IMR-90 (cell line): ENCODE measurements at regions not wholly inside any gene's neighbourhood (a gene's known extent, or its start where the extent isn't known, plus 50 kb on each side); places are given as distances from the start of the nearest gene placed in this dataset.

ENCODE experiments used
- ATAC-seq: fragments of 200-7000 bp; cut with Tn5 transposase; 2 replicates; pipeline ENCODE4 v1.9.1; 2020; ENCODE audit warnings: low read depth, mild to moderate bottlenecking, moderate library complexity
- BruUV-seq: library from RNA; stranded (reverse); fragments of 400-500 nt; replicated peaks from 2 replicates; lab custom pipeline; 2021; lab: Mats Ljungman, UMichigan
- CTCF ChIA-PET: fragments of 300-600 bp; formaldehyde crosslinking; extraction: SDS; loops from one replicate; lab custom pipeline; 2021; ENCODE audit warnings: antibody characterized with exemption; lab: Yijun Ruan, JAX
- POLR2A ChIA-PET: fragments of 300-600 bp; sonication (Branson Sonifier 250); formaldehyde crosslinking; loops from one replicate; lab custom pipeline; 2022; ENCODE audit warnings: antibody characterized with exemption; ENCODE audit not compliant: unreplicated experiment; lab: Charles Lee
- DNase-seq: peaks from one replicate; pipeline ENCODE4 v3.0.0; 2013
- H2AFZ ChIP-seq: replicated peaks from 2 replicates; pipeline ENCODE3; 2013; ENCODE audit warnings: low read length, mild to moderate bottlenecking; ENCODE audit not compliant: poor library complexity
- H2AK5ac ChIP-seq: 2 replicates; pipeline ENCODE4 v1.6.1; 2013; ENCODE audit warnings: low read depth, low read length, inconsistent platforms
- H2AK9ac ChIP-seq: replicated peaks from 2 replicates; pipeline ENCODE3; 2013; ENCODE audit warnings: mild to moderate bottlenecking, low read depth, low read length, moderate library complexity; ENCODE audit not compliant: poor library complexity
- H2BK120ac ChIP-seq: 2 replicates; pipeline ENCODE4 v1.6.1; 2013; ENCODE audit warnings: low read depth, low read length, inconsistent platforms
- H2BK15ac ChIP-seq: 3 replicates; pipeline ENCODE4 v1.6.1; 2013; ENCODE audit warnings: low read depth, low read length, inconsistent platforms
- H2BK20ac ChIP-seq: 2 replicates; pipeline ENCODE4 v1.6.1; 2013; ENCODE audit warnings: low read depth, mild to moderate bottlenecking, inconsistent platforms, low read length, moderate library complexity
- H2BK5ac ChIP-seq: 2 replicates; pipeline ENCODE4 v1.6.1; 2013; ENCODE audit warnings: mild to moderate bottlenecking, low read depth, low read length, inconsistent platforms; ENCODE audit not compliant: poor library complexity, severe bottlenecking
- H3K14ac ChIP-seq: replicated peaks from 2 replicates; pipeline ENCODE4 v1.6.1; 2013; ENCODE audit warnings: low read depth, low read length, inconsistent platforms
- H3K18ac ChIP-seq: 2 replicates; pipeline ENCODE4 v1.6.1; 2013; ENCODE audit warnings: low read depth, low read length, control low read depth
- H3K23ac ChIP-seq: 2 replicates; pipeline ENCODE4 v1.6.1; 2013; ENCODE audit warnings: low read depth, low read length, inconsistent platforms
- H3K27ac ChIP-seq: 2 replicates; pipeline ENCODE4 v1.5.1; 2013; ENCODE audit warnings: mild to moderate bottlenecking, control low read depth, low read length; ENCODE audit not compliant: insufficient read depth
- H3K27me3 ChIP-seq: 2 replicates; pipeline ENCODE4 v1.6.1; 2013; ENCODE audit warnings: low read length; ENCODE audit not compliant: control insufficient read depth, insufficient read depth
- H3K36me3 ChIP-seq: 2 replicates; pipeline ENCODE4 v1.6.1; 2013; ENCODE audit warnings: low read length, mixed read lengths; ENCODE audit not compliant: control insufficient read depth, insufficient read depth
- H3K4ac ChIP-seq: 2 replicates; pipeline ENCODE4 v1.6.1; 2013; ENCODE audit warnings: low read depth, low read length, inconsistent platforms
- H3K4me1 ChIP-seq: 2 replicates; pipeline ENCODE4 v1.6.1; 2013; ENCODE audit warnings: low read length, mixed read lengths; ENCODE audit not compliant: control insufficient read depth, insufficient read depth
- H3K4me2 ChIP-seq: 2 replicates; pipeline ENCODE4 v1.6.1; 2013; ENCODE audit warnings: low read depth, mild to moderate bottlenecking, control low read depth, low read length, moderate library complexity
- H3K4me3 ChIP-seq: 2 replicates; pipeline ENCODE4 v1.5.1; 2013; ENCODE audit warnings: low read depth, mild to moderate bottlenecking, control low read depth, low read length, moderate library complexity; ENCODE audit not compliant: insufficient read depth
- H3K56ac ChIP-seq: 2 replicates; pipeline ENCODE4 v1.6.1; 2013; ENCODE audit warnings: low read length, inconsistent platforms; ENCODE audit not compliant: insufficient read depth; ENCODE audit errors: extremely low read depth
- H3K79me1 ChIP-seq, 2 experiments: 2 replicates each; pipeline ENCODE4 v1.6.1; 2013; ENCODE audit warnings: low read length in 2 of 2, inconsistent platforms in 1 of 2, low read depth in 1 of 2
- H3K9ac ChIP-seq: 2 replicates; pipeline ENCODE4 v1.6.1; 2013; ENCODE audit warnings: low read depth, low read length, control low read depth
- H3K9me1 ChIP-seq: 2 replicates; pipeline ENCODE4 v1.6.1; 2013; ENCODE audit warnings: low read length, inconsistent platforms; ENCODE audit not compliant: insufficient read depth
- H3K9me3 ChIP-seq: 2 replicates; pipeline ENCODE4 v1.6.1; 2013; ENCODE audit warnings: low read length; ENCODE audit not compliant: control insufficient read depth, insufficient read depth
- H4K20me1 ChIP-seq: 2 replicates; pipeline ENCODE4 v1.6.1; 2013; ENCODE audit warnings: low read length, inconsistent platforms; ENCODE audit not compliant: insufficient read depth
- H4K5ac ChIP-seq: 2 replicates; pipeline ENCODE4 v1.6.1; 2013; ENCODE audit warnings: mild to moderate bottlenecking, low read depth, low read length, control low read depth
- H4K8ac ChIP-seq, 2 experiments: 2 replicates each; pipeline ENCODE4 v1.6.1; 2013; ENCODE audit warnings: low read depth in 2 of 2, low read length in 2 of 2, control low read depth in 1 of 2, inconsistent platforms in 1 of 2
- H4K91ac ChIP-seq: 2 replicates; pipeline ENCODE4 v1.6.1; 2013; ENCODE audit warnings: low read depth, low read length, inconsistent platforms; ENCODE audit not compliant: insufficient read depth
- BHLHE40 ChIP-seq: fragments of 150-350 bp; IDR thresholded peaks from 2 replicates; pipeline ENCODE4 v1.6.1; 2016; ENCODE audit warnings: mild to moderate bottlenecking, low read depth, low read length
- CEBPB ChIP-seq: IDR thresholded peaks from 2 replicates; pipeline ENCODE4 v1.6.1; 2012; ENCODE audit warnings: low read depth, low read length, improper control_type of control experiment
- CHD1 ChIP-seq: IDR thresholded peaks from 2 replicates; pipeline ENCODE4 v1.6.1; 2012; ENCODE audit warnings: low read depth, low read length, improper control_type of control experiment
- CTCF ChIP-seq: conservative IDR thresholded peaks from 2 replicates; pipeline ENCODE4 v1.5.1; 2012; ENCODE audit warnings: mild to moderate bottlenecking, low read depth, low read length, improper control_type of control experiment
- FOS ChIP-seq: fragments of 150-350 bp; IDR thresholded peaks from 2 replicates; pipeline ENCODE4 v1.6.1; 2016; ENCODE audit warnings: low read depth, low read length
- MAFK ChIP-seq: IDR thresholded peaks from 2 replicates; pipeline ENCODE4 v1.6.1; 2012; ENCODE audit warnings: low read depth, low read length, improper control_type of control experiment
- MAZ ChIP-seq: IDR thresholded peaks from 2 replicates; pipeline ENCODE4 v1.6.1; 2012; ENCODE audit warnings: low read depth, mild to moderate bottlenecking, low read length, improper control_type of control experiment, moderate library complexity, borderline replicate concordance
- MXI1 ChIP-seq: IDR thresholded peaks from 2 replicates; pipeline ENCODE4 v1.6.1; 2012; ENCODE audit warnings: low read depth, mild to moderate bottlenecking, low read length, moderate library complexity, borderline replicate concordance
- NFE2L2 ChIP-seq: fragments of 150-350 bp; IDR thresholded peaks from 2 replicates; pipeline ENCODE4 v1.6.1; 2016; ENCODE audit warnings: low read depth, mild to moderate bottlenecking, low read length
- POLR2A ChIP-seq: IDR thresholded peaks from 2 replicates; pipeline ENCODE4 v1.6.1; 2012; ENCODE audit warnings: mild to moderate bottlenecking, low read depth, low read length
- RAD21 ChIP-seq: IDR thresholded peaks from 2 replicates; pipeline ENCODE4 v1.6.1; 2012; ENCODE audit warnings: low read length, improper control_type of control experiment
- RCOR1 ChIP-seq: IDR thresholded peaks from 2 replicates; pipeline ENCODE4 v1.6.1; 2012; ENCODE audit warnings: mild to moderate bottlenecking, low read length, improper control_type of control experiment; ENCODE audit not compliant: insufficient replicate concordance
- RFX5 ChIP-seq: IDR thresholded peaks from 2 replicates; pipeline ENCODE4 v1.8.0; 2012; ENCODE audit warnings: low read depth, mild to moderate bottlenecking, low read length, moderate library complexity
- SMC3 ChIP-seq: fragments of 150-350 bp; IDR thresholded peaks from 2 replicates; pipeline ENCODE4 v1.6.1; 2016; ENCODE audit warnings: low read depth, mild to moderate bottlenecking, antibody characterized with exemption, low read length, moderate library complexity
- USF2 ChIP-seq: fragments of 150-350 bp; IDR thresholded peaks from 2 replicates; pipeline ENCODE4 v1.6.1; 2017; ENCODE audit warnings: mild to moderate bottlenecking, antibody characterized with exemption, low read length, low read depth
- WGBS, 2 experiments: methylation state at CpG; one replicate each; pipeline versions ENCODE4 v1.1.5 to v1.1.7; 2013; ENCODE audit warnings: missing lambda C conversion rate in 2 of 2; ENCODE audit not compliant: insufficient read length in 1 of 2; ENCODE audit errors: extremely low coverage in 2 of 2; 5-methylcytosine and 5-hydroxymethylcytosine counted together
- dilution Hi-C: fragments of 300-500 bp; cut with HindIII; formaldehyde crosslinking; loops from one replicate; pipeline ENCODE4 v1.14.3; 2018; ENCODE audit warnings: low sequenced_read_pairs; ENCODE audit not compliant: unreplicated experiment
- in situ Hi-C: fragments of 300-500 bp; cut with MboI; formaldehyde crosslinking; loops from 3 replicates; pipeline ENCODE4 v1.14.3; 2019; ENCODE audit warnings: low sequenced_read_pairs, inconsistent platforms, mixed read lengths
- intact Hi-C: fragments of 100-400 bp; cut with micrococcal nuclease; formaldehyde crosslinking; loops from 2 replicates; pipeline ENCODE4 v1.10.0; 2022
- TF ChIP-seq, protein P1 (sequence below): fragments of 150-350 bp; IDR thresholded peaks from 2 replicates; pipeline ENCODE4 v1.6.1; 2016; ENCODE audit warnings: low read depth, mild to moderate bottlenecking, low read length, moderate library complexity, borderline replicate concordance

GRCh38 chr18:74013955-74014354 lies 133.7 kb downstream of the FBXO15 start:
- peak; percentile 57 for ATAC-seq
- CTCF ChIA-PET = no interaction called here
- in situ Hi-C loops = no loop called here

More at GRCh38 chr18:74013955-74014354, 133.7 kb downstream of the FBXO15 start:
- Histone ChIP-seq H2BK120ac (no peak overlapping the region), H3K56ac (no peak overlapping the region), H3K9me3 (no peaks in the 10 kb centered on the region), H3K79me1 (no peaks in the 10 kb centered on the region), H3K4ac (no peak overlapping the region), H3K36me3 (no peaks in the 10 kb centered on the region), H2BK15ac (no peak overlapping the region), H3K4me2 (no peak overlapping the region), H2AFZ (no peak overlapping the region), H3K9ac (no peak overlapping the region), H4K91ac (no peak overlapping the region), H3K27me3 (peaks cover 28% of the 10 kb centered on the region), H2AK9ac (no peak overlapping the region), H3K27ac (no peak overlapping the region), H2AK5ac (no peak overlapping the region), H4K8ac (no peak overlapping the region), H3K14ac (no peak overlapping the region), H4K5ac (no peak overlapping the region), H3K4me1 (0 out of 2 replicates have a peak, but pooled peaks cover 2% of the 10 kb centered on the region), H3K9me1 (no peaks in the 10 kb centered on the region), H2BK5ac (no peak overlapping the region), H4K20me1 (no peaks in the 10 kb centered on the region), H3K23ac (no peak overlapping the region), H2BK20ac (no peak overlapping the region), H3K4me3 (no peak overlapping the region), H3K18ac (no peak overlapping the region)
- BruUV-seq = no TSS peak
- dilution Hi-C loops = no loop called here
- intact Hi-C loops = no loop called here
- peak; percentile 57 for DNase-seq
- POLR2A ChIA-PET = no interaction called here
- 0 out of 2 replicates have a peak, but pooled peaks have one; percentile 1 for TF ChIP-seq NFE2L2
- TF ChIP-seq POLR2A = no peak
- TF ChIP-seq MXI1 = no peak
- TF ChIP-seq CEBPB = peak; percentile 80
- peak; percentile 52 for TF ChIP-seq BHLHE40
- peak; percentile 28; the same call in 1 of the 2 replicates for TF ChIP-seq MAFK
- TF ChIP-seq, protein P1, sequence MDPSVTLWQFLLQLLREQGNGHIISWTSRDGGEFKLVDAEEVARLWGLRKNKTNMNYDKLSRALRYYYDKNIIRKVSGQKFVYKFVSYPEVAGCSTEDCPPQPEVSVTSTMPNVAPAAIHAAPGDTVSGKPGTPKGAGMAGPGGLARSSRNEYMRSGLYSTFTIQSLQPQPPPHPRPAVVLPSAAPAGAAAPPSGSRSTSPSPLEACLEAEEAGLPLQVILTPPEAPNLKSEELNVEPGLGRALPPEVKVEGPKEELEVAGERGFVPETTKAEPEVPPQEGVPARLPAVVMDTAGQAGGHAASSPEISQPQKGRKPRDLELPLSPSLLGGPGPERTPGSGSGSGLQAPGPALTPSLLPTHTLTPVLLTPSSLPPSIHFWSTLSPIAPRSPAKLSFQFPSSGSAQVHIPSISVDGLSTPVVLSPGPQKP = no peak
- TF ChIP-seq MAZ = no peak
- no peak for TF ChIP-seq RAD21
- no peak for TF ChIP-seq USF2
- TF ChIP-seq CHD1 = no peak
- TF ChIP-seq CTCF = no peak
- TF ChIP-seq FOS = 0 out of 2 replicates have a peak, but pooled peaks have one; percentile 18
- TF ChIP-seq SMC3 = no peak
- no peak for TF ChIP-seq RCOR1
- TF ChIP-seq RFX5 = no peak
- no CpG with 5 or more reads among the region's 5 CpGs for WGBS, 2 experiments
